Adrenal gland (tissue), 9 donors: ENCODE measurements at regions not wholly inside any gene's neighbourhood (a gene's known extent, or its start where the extent isn't known, plus 50 kb on each side); places are given as distances from the start of the nearest gene placed in this dataset.

Experiments
- DNase-seq, 7 donors: peaks; one replicate each; pipeline ENCODE4 v3.0.0-alpha.2; 2019 to 2020
- H3K27ac ChIP-seq, 5 donors: fragments of 200-600 bp; sonication (generic) in 4 of 5; 1 replicate in 3 of 5; 2 replicates in 2 of 5; pipeline versions ENCODE4 v1.5.1 to v1.8.0; 2016 to 2020; ENCODE audit warnings: mild to moderate bottlenecking in 1 of 5
- H3K27me3 ChIP-seq: fragments of 200-600 bp; 2 replicates; pipeline ENCODE4 v1.8.0; 2021
- H3K36me3 ChIP-seq, 2 donors: fragments of 200-600 bp; replicated peaks in 1 of 2; 1 replicate in 1 of 2; 2 replicates in 1 of 2; pipeline versions ENCODE4 v1.5.1 to v1.8.0; 2018 to 2022
- H3K4me1 ChIP-seq, 2 donors: fragments of 200-600 bp; replicated peaks in 1 of 2; 1 replicate in 1 of 2; 2 replicates in 1 of 2; pipeline versions ENCODE4 v1.5.1 to v1.8.0; 2018 to 2021
- H3K4me3 ChIP-seq, 4 donors: fragments of 200-600 bp; sonication (generic) in 3 of 4; one replicate each; pipeline ENCODE4 v1.5.1; 2016 to 2018
- H3K9me3 ChIP-seq, 3 donors: fragments of 200-600 bp; sonication (generic) in 1 of 3; replicated peaks in 1 of 3; 1 replicate in 2 of 3; 2 replicates in 1 of 3; pipeline versions ENCODE4 v1.5.1 to v1.8.0; 2016 to 2021
- POLR2A ChIP-seq, 2 donors: fragments of 450-650 bp; IDR thresholded peaks; one replicate each; pipeline ENCODE4 v1.6.1; 2017; ENCODE audit warnings: antibody characterized with exemption in 2 of 2, mild to moderate bottlenecking in 2 of 2, moderate library complexity in 1 of 2
- WGBS, 4 donors: extraction: QIAGEN DNeasy Blood & Tissue Kit in 2 of 4; methylation state at CpG; one replicate each; pipeline versions ENCODE4 v1.1.5 to v1.1.7; 2013 to 2017; 5-methylcytosine and 5-hydroxymethylcytosine counted together
- intact Hi-C, 2 donors: fragments of 100-400 bp; cut with DNase I; formaldehyde crosslinking; loops; one replicate each; pipeline versions ENCODE4 v1.14.1 to v1.15.0; 2022 to 2023
- TF ChIP-seq, protein P1 (sequence below), 6 experiments: fragments of 450-650 bp in 4 of 6; fragments of 200-600 bp in 2 of 6; sonication (generic) in 1 of 6; IDR thresholded peaks; 1 replicate in 5 of 6; 2 replicates in 1 of 6; pipeline versions ENCODE4 v1.5.1 to v1.8.0; 2016 to 2021; ENCODE audit warnings: antibody characterized with exemption in 6 of 6, mild to moderate bottlenecking in 2 of 6, moderate library complexity in 1 of 6
- donor health status: healthy with polysubstance abuse.
- donor health status: Bipolar disorder and iron deficiency.
- donor health status: DM: yes; HTN: yes; CAD: no.
- donor health status: DM: no; HTN: no; CAD: no.
- donor health status: DM: no; HTN: no; CAD: no.

DNA sequence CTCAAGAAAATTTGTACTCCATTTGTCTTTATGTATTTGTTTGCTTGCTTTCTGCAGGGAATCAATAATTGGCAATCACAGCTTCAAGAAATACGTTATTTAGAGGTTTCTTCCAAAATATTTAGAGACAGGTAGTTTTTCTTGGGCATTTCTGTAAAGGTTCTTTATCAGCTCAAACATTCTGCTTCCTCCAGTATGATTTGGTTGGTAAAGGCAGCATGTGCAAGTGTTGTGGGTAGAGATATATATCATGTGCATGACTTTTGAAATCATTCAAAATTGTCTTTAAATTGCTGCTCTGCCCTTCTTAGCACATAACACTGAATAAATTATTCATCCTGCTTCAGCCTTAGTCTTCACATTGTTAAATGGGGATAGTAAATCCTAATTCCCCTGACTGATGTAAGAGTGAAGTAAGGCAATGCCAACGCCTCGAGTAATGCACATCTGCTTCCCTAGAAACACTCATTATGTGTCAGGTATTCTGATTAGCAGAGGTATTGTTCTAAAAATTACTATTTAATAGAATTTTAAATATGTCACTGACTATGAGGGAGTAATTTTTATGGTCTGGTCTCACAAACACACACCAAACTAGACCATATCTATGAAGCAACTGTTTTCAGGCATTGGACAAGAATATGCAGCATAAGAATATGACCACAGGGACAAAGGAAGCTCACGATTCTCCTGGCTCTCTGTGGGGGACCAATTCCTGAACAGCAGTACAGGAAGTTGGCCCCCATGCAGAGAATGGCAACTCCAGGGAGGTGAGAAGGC, 77.3 kb upstream of the AKR1E2 start:
- intact Hi-C loops = no loop called here
- DNase-seq = no peak
- H3K27ac ChIP-seq = no peak overlapping the region
- no peaks in the 10 kb centered on the region for H3K9me3 ChIP-seq
- peaks cover 4% of the 10 kb centered on the region for H3K27me3 ChIP-seq
- TF ChIP-seq, protein P1, sequence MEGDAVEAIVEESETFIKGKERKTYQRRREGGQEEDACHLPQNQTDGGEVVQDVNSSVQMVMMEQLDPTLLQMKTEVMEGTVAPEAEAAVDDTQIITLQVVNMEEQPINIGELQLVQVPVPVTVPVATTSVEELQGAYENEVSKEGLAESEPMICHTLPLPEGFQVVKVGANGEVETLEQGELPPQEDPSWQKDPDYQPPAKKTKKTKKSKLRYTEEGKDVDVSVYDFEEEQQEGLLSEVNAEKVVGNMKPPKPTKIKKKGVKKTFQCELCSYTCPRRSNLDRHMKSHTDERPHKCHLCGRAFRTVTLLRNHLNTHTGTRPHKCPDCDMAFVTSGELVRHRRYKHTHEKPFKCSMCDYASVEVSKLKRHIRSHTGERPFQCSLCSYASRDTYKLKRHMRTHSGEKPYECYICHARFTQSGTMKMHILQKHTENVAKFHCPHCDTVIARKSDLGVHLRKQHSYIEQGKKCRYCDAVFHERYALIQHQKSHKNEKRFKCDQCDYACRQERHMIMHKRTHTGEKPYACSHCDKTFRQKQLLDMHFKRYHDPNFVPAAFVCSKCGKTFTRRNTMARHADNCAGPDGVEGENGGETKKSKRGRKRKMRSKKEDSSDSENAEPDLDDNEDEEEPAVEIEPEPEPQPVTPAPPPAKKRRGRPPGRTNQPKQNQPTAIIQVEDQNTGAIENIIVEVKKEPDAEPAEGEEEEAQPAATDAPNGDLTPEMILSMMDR (IDR thresholded peaks at IDR 0.05) = no peak
- TF ChIP-seq POLR2A (IDR thresholded peaks at IDR 0.05) = no peak
- H3K4me1 ChIP-seq = no peaks in the 10 kb centered on the region
- no peaks in the 10 kb centered on the region for H3K36me3 ChIP-seq
- WGBS, 4 donors = 63 to 72% (median 68%) methylated on average over 4 of the region's 4 CpGs
- no peak overlapping the region for H3K4me3 ChIP-seq

DNA sequence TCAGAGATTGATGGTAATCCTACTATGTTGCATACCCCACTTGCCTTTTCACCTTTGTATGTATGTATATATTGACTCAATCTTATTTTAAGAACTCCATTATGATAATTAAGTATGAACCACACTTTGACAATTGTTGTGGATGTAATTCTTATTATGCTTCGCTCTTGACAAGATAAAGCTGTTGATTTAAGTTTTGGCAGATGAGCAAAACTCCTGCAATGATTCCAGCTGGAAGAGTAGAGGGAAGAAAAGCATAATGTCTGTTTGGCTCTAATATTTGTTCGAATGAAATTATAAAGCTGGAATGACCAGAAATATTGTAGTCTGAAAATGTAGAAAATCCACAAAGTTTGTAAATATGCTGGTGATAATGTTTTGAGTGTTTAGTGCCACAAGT, 83.8 kb upstream of the AKR1E2 start:
- H3K4me3 ChIP-seq = no peak overlapping the region
- H3K27ac ChIP-seq = no peak overlapping the region
- 51 to 56% (median 54%) methylated on average over 2 of the region's 2 CpGs for WGBS, 4 donors
- no peaks in the 10 kb centered on the region for H3K4me1 ChIP-seq
- intact Hi-C loops = no loop called here
- no peak for DNase-seq
- no peaks in the 10 kb centered on the region for H3K27me3 ChIP-seq
- H3K36me3 ChIP-seq = no peaks in the 10 kb centered on the region
- TF ChIP-seq POLR2A (IDR thresholded peaks at IDR 0.05) = no peak
- TF ChIP-seq, protein P1 (IDR thresholded peaks at IDR 0.05) = no peak
- no peaks in the 10 kb centered on the region for H3K9me3 ChIP-seq

DNA sequence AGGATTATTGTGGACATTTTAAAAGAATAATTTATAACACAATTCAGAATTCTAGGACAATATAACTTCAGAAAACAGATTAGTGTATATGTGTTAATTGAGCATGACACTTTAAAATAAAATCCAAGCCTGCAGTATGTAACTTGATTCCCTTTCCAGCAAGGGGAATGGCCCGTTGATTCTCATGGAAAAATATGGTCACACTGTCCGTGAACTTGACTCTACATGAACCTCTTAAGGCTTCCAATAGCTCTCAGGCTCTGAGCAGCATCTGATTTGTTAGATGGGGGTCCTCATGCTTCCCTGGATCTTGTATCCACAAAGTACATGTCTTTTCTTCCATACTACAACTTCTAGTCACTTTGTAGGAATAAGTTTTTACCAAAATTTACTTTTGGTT, 85.5 kb upstream of the AKR1E2 start:
- intact Hi-C loops = no loop called here

DNA sequence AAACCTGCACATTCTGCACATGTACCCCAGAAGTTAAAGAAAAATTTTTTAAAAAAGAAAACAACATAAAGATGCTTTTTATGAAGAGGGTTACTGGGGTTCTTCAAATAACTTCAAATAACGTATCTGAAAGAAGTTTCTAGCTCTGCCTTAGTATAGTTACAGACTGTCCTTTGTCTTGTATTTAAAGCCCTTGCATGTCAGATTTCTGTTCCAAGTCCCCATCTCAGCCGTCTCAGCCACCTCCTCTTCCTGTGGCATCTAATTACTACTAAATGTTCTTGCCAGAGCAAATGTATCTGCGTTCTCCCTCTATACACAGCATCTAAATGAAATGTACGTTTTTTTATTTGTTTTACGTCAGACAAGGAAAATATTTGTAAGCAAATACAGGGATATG, 89.4 kb upstream of the AKR1E2 start:
- Histone ChIP-seq H3K4me1 (no peaks in the 10 kb centered on the region), H3K27ac (no peak overlapping the region), H3K27me3 (no peaks in the 10 kb centered on the region), H3K4me3 (no peak overlapping the region), H3K9me3 (no peaks in the 10 kb centered on the region), H3K36me3 (no peaks in the 10 kb centered on the region)
- intact Hi-C loops = no loop called here
- TF ChIP-seq, protein P1 (IDR thresholded peaks at IDR 0.05) = no peak
- TF ChIP-seq POLR2A (IDR thresholded peaks at IDR 0.05) = no peak
- 55 to 71% (median 62%) methylated on average over 5 of the region's 5 CpGs for WGBS, 4 donors
- no peak for DNase-seq

More for the DNA sequence above, 85.5 kb upstream of the AKR1E2 start:
- H3K9me3 ChIP-seq = no peaks in the 10 kb centered on the region
- H3K36me3 ChIP-seq = no peaks in the 10 kb centered on the region
- TF ChIP-seq POLR2A (IDR thresholded peaks at IDR 0.05) = no peak
- TF ChIP-seq, protein P1 (IDR thresholded peaks at IDR 0.05) = no peak
- no peaks in the 10 kb centered on the region for H3K27me3 ChIP-seq
- no peaks in the 10 kb centered on the region for H3K4me1 ChIP-seq
- no peak overlapping the region for H3K4me3 ChIP-seq
- H3K27ac ChIP-seq = no peak overlapping the region
- no peak for DNase-seq
- whole genome bisulfite sequencing, 4 donors = 41 to 59% (median 57%) methylated on average over 2 of the region's 2 CpGs
